KMS-11 (cell line): ENCODE measurements at regions not wholly inside any gene's neighbourhood (a gene's known extent, or its start where the extent isn't known, plus 50 kb on each side); places are given as distances from the start of the nearest gene placed in this dataset.
"Not testable (repeated sequence)": the region's sequence is repeated elsewhere in the genome, so short reads cannot be mapped to it uniquely, and the experiment has no call there.

ENCODE experiments used
- H2AFZ ChIP-seq: fragments of 200-600 bp; sonication (generic); 2 replicates; pipeline ENCODE4 v1.6.1; 2016; ENCODE audit warnings: antibody characterized with exemption, mixed run types, low read depth
- H3K27ac ChIP-seq: fragments of 200-600 bp; sonication (generic); 2 replicates; pipeline ENCODE4 v1.6.1; 2016; ENCODE audit warnings: mild to moderate bottlenecking, mixed run types
- H3K27me3 ChIP-seq: fragments of 200-600 bp; sonication (generic); 2 replicates; pipeline ENCODE4 v1.6.1; 2017; ENCODE audit warnings: mild to moderate bottlenecking, low read depth, mixed run types, moderate library complexity; ENCODE audit not compliant: insufficient read depth
- H3K36me3 ChIP-seq: fragments of 200-600 bp; sonication (generic); 2 replicates; pipeline ENCODE4 v1.6.1; 2017; ENCODE audit warnings: mild to moderate bottlenecking, mixed run types; ENCODE audit not compliant: insufficient read depth
- H3K4me1 ChIP-seq: fragments of 200-600 bp; sonication (generic); 2 replicates; pipeline ENCODE4 v1.6.1; 2016; ENCODE audit warnings: mild to moderate bottlenecking, low read depth, mixed run types; ENCODE audit not compliant: poor library complexity, severe bottlenecking
- H3K4me2 ChIP-seq: fragments of 200-600 bp; sonication (generic); 2 replicates; pipeline ENCODE4 v1.7.0; 2016; ENCODE audit warnings: mild to moderate bottlenecking, mixed run types
- H3K4me3 ChIP-seq: fragments of 200-600 bp; sonication (generic); IDR thresholded peaks from 2 replicates; pipeline ENCODE4 v1.6.1; 2017; ENCODE audit warnings: low read depth, low read length, mixed read lengths; ENCODE audit not compliant: insufficient read depth
- H3K79me2 ChIP-seq: fragments of 200-600 bp; sonication (generic); 2 replicates; pipeline ENCODE4 v1.6.1; 2016; ENCODE audit warnings: low read depth, mixed run types; ENCODE audit not compliant: insufficient read depth
- H3K9ac ChIP-seq: fragments of 200-600 bp; sonication (generic); 2 replicates; pipeline ENCODE4 v1.6.1; 2016; ENCODE audit warnings: mild to moderate bottlenecking, mixed run types
- H4K20me1 ChIP-seq: fragments of 200-600 bp; sonication (generic); 2 replicates; pipeline ENCODE4 v1.6.1; 2016; ENCODE audit warnings: mild to moderate bottlenecking, mixed run types; ENCODE audit not compliant: insufficient read depth
- CTCF ChIP-seq: fragments of 200-600 bp; sonication (generic); conservative IDR thresholded peaks from 2 replicates; pipeline ENCODE4 v1.6.1; 2017; ENCODE audit warnings: low read depth, mild to moderate bottlenecking, antibody characterized with exemption, low read length, moderate library complexity, mixed read lengths

GRCh38 chr4:112748352-112748878, 111.5 kb downstream of the LARP7 start:
- Histone ChIP-seq H2AFZ (no peak overlapping the region), H3K4me3 (no peak overlapping the region), H3K9ac (no peak overlapping the region), H4K20me1 (no peaks in the 10 kb centered on the region), H3K27me3 (no peaks in the 10 kb centered on the region), H3K36me3 (no peaks in the 10 kb centered on the region), H3K4me2 (no peak overlapping the region), H3K79me2 (no peaks in the 10 kb centered on the region), H3K27ac (no peak overlapping the region), H3K4me1 (no peaks in the 10 kb centered on the region)
- TF ChIP-seq CTCF = no peak

GRCh38 chr4:112750749-112751148, 113.8 kb downstream of the LARP7 start:
- not testable (repeated sequence) for H3K4me2 ChIP-seq, H3K4me1 ChIP-seq, H4K20me1 ChIP-seq, H3K4me3 ChIP-seq, H3K36me3 ChIP-seq, H3K27me3 ChIP-seq, H3K79me2 ChIP-seq, H3K27ac ChIP-seq, H2AFZ ChIP-seq, H3K9ac ChIP-seq

- Histone ChIP-seq H3K4me2 (no peak overlapping the region), H3K27ac (no peak overlapping the region)
These were observed 114.5 kb downstream of the LARP7 start for GRCh38 chr4:112751447-112751846.

GRCh38 chr4:112752061-112752460, 115.1 kb downstream of the LARP7 start:
- Histone ChIP-seq H3K27ac (no peak overlapping the region), H3K4me1 (no peaks in the 10 kb centered on the region), H3K4me2 (no peak overlapping the region)

More at GRCh38 chr4:112751447-112751846, 114.5 kb downstream of the LARP7 start:
- Histone ChIP-seq H3K4me1 (no peaks in the 10 kb centered on the region), H3K4me3 (no peak overlapping the region), H2AFZ (no peak overlapping the region), H3K79me2 (no peaks in the 10 kb centered on the region), H4K20me1 (no peaks in the 10 kb centered on the region), H3K9ac (no peak overlapping the region), H3K36me3 (no peaks in the 10 kb centered on the region), H3K27me3 (no peaks in the 10 kb centered on the region)
- TF ChIP-seq CTCF = no peak

More at GRCh38 chr4:112752061-112752460, 115.1 kb downstream of the LARP7 start:
- Histone ChIP-seq H3K79me2 (no peaks in the 10 kb centered on the region), H3K27me3 (no peaks in the 10 kb centered on the region), H3K9ac (no peak overlapping the region), H3K36me3 (no peaks in the 10 kb centered on the region), H2AFZ (no peak overlapping the region), H3K4me3 (no peak overlapping the region), H4K20me1 (no peaks in the 10 kb centered on the region)
- TF ChIP-seq CTCF = no peak
